SU-DHL-6 (cell line): ENCODE measurements at regions not wholly inside any gene's neighbourhood (a gene's known extent, or its start where the extent isn't known, plus 50 kb on each side); places are given as distances from the start of the nearest gene placed in this dataset.

ENCODE experiments used
- H2AFZ ChIP-seq: fragments of 200-600 bp; sonication (generic); 2 replicates; pipeline ENCODE4 v1.6.1; 2014; ENCODE audit warnings: low read depth, mild to moderate bottlenecking, moderate library complexity, mixed read lengths, antibody characterized with exemption, low read length; ENCODE audit not compliant: severe bottlenecking
- H3F3A ChIP-seq: fragments of 200-600 bp; shearing (Covaris generic); 2 replicates; pipeline ENCODE4 v1.6.0; 2016; ENCODE audit warnings: antibody characterized with exemption, mild to moderate bottlenecking; ENCODE audit not compliant: insufficient read depth
- H3K27ac ChIP-seq: fragments of 200-600 bp; sonication (generic); 2 replicates; pipeline ENCODE4 v1.5.1; 2016; ENCODE audit warnings: low read depth, mild to moderate bottlenecking, low read length, moderate library complexity, mixed read lengths
- H3K27me3 ChIP-seq: fragments of 200-600 bp; sonication (generic), shearing (Covaris generic); 2 replicates; pipeline ENCODE4 v1.6.0; 2014; ENCODE audit warnings: mild to moderate bottlenecking, low read length
- H3K36me3 ChIP-seq: fragments of 200-600 bp; sonication (generic); 2 replicates; pipeline ENCODE4 v1.6.1; 2014; ENCODE audit warnings: mild to moderate bottlenecking, low read length, mixed read lengths
- H3K4me2 ChIP-seq: fragments of 300-600, 200-600 bp; shearing (Covaris generic), sonication (generic); 2 replicates; pipeline ENCODE4 v1.6.0; 2014; ENCODE audit warnings: low read length, low read depth, mild to moderate bottlenecking; ENCODE audit not compliant: poor library complexity, severe bottlenecking
- H3K4me3 ChIP-seq: fragments of 200-600 bp; sonication (generic); 2 replicates; pipeline ENCODE4 v1.5.1; 2014; ENCODE audit warnings: antibody characterized with exemption, low read length, mild to moderate bottlenecking, mixed read lengths; ENCODE audit not compliant: insufficient read depth, poor library complexity, severe bottlenecking
- H3K79me2 ChIP-seq: fragments of 200-600 bp; sonication (generic); 2 replicates; pipeline ENCODE4 v1.6.1; 2014; ENCODE audit warnings: mild to moderate bottlenecking, low read length, moderate library complexity; ENCODE audit not compliant: insufficient read depth
- H3K9ac ChIP-seq: fragments of 200-600 bp; sonication (generic); 2 replicates; pipeline ENCODE4 v1.7.0; 2014; ENCODE audit warnings: mild to moderate bottlenecking, low read length
- H3K9me2 ChIP-seq: fragments of 200-600 bp; sonication (generic); replicated peaks from 2 replicates; pipeline ENCODE4 v1.6.1; 2014; ENCODE audit warnings: low read length; ENCODE audit not compliant: insufficient read depth
- H3K9me3 ChIP-seq: fragments of 200-600 bp; sonication (generic); 2 replicates; pipeline ENCODE4 v1.6.1; 2014; ENCODE audit warnings: low read length, mixed read lengths; ENCODE audit not compliant: insufficient read depth
- H4K20me1 ChIP-seq: fragments of 200-600 bp; sonication (generic); 2 replicates; pipeline ENCODE4 v1.6.1; 2014; ENCODE audit warnings: low read depth, mild to moderate bottlenecking, antibody characterized with exemption, low read length, moderate library complexity, mixed read lengths
- CTCF ChIP-seq: fragments of 200-600 bp; sonication (generic); IDR thresholded peaks from one replicate; pipeline ENCODE4 v1.5.1; 2017; ENCODE audit warnings: antibody characterized with exemption, mild to moderate bottlenecking, low read length, moderate library complexity; ENCODE audit not compliant: insufficient read depth, poor library complexity, severe bottlenecking
- EZH2phosphoT487 ChIP-seq: fragments of 200-600 bp; sonication (generic), shearing (Covaris generic); conservative IDR thresholded peaks from 2 replicates; pipeline ENCODE4 v1.6.1; 2018; ENCODE audit warnings: mild to moderate bottlenecking, antibody characterized with exemption, low read length, moderate library complexity, mixed read lengths

- Histone ChIP-seq H3K9me2 (no peaks in the 10 kb centered on the region), H3K4me2 (no peak overlapping the region), H3F3A (no peaks in the 10 kb centered on the region), H4K20me1 (no peaks in the 10 kb centered on the region), H3K9ac (no peak overlapping the region), H3K36me3 (no peaks in the 10 kb centered on the region), H3K4me3 (no peak overlapping the region), H2AFZ (no peak overlapping the region), H3K27ac (no peak overlapping the region), H3K79me2 (no peaks in the 10 kb centered on the region), H3K27me3 (no peaks in the 10 kb centered on the region), H3K9me3 (no peaks in the 10 kb centered on the region)
- TF ChIP-seq CTCF = no peak
- no peak for TF ChIP-seq EZH2phosphoT487
Measured at GRCh38 chr9:28542928-28543327, 969.6 kb upstream of the C9orf72 start.

- Histone ChIP-seq H4K20me1 (no peaks in the 10 kb centered on the region), H3K4me2 (no peak overlapping the region), H2AFZ (no peak overlapping the region), H3K36me3 (no peaks in the 10 kb centered on the region), H3K9me3 (peaks cover 4% of the 10 kb centered on the region; the same call in 1 of the 2 replicates), H3K27me3 (no peaks in the 10 kb centered on the region), H3K4me3 (no peak overlapping the region), H3K79me2 (no peaks in the 10 kb centered on the region), H3K27ac (no peak overlapping the region), H3K9ac (no peak overlapping the region), H3F3A (no peaks in the 10 kb centered on the region), H3K9me2 (no peaks in the 10 kb centered on the region)
- TF ChIP-seq CTCF (no peak), EZH2phosphoT487 (no peak)
Measured at GRCh38 chr9:28547527-28547926, 974.2 kb upstream of the C9orf72 start.

GRCh38 chr9:28563291-28563934 is 990.1 kb upstream of the C9orf72 start:
- Histone ChIP-seq H3K9me2 (no peaks in the 10 kb centered on the region), H3K36me3 (no peaks in the 10 kb centered on the region), H2AFZ (no peak overlapping the region), H3K79me2 (no peaks in the 10 kb centered on the region), H3K4me2 (no peak overlapping the region), H3K4me3 (no peak overlapping the region), H3F3A (no peaks in the 10 kb centered on the region), H3K27me3 (no peaks in the 10 kb centered on the region), H3K9me3 (no peaks in the 10 kb centered on the region), H4K20me1 (no peaks in the 10 kb centered on the region), H3K9ac (no peak overlapping the region), H3K27ac (no peak overlapping the region)
- no peak for TF ChIP-seq EZH2phosphoT487
- TF ChIP-seq CTCF = no peak
